ENCODE measurements at regions not wholly inside any gene's neighbourhood (a gene's known extent, or its start where the extent isn't known, plus 50 kb on each side); places are given as distances from the start of the nearest gene placed in this dataset.

GRCh38 chr14:36441283-36441682, 78.7 kb downstream of the NKX2-1 start:
- ChIA-PET POLR2A (no interaction called here), CTCF (no interaction called here)
- no peaks in the 10 kb centered on the region for H3K4me1 ChIP-seq (ENCODE audit: control insufficient read depth, insufficient read depth, low read length)
- H3K4me3 ChIP-seq (ENCODE audit: low read depth, low read length), result no peak overlapping the region
- H3K9me3 ChIP-seq (ENCODE audit: control insufficient read depth, insufficient read depth, low read depth, low read length), result no peaks in the 10 kb centered on the region
- H3K36me3 ChIP-seq (ENCODE audit: control insufficient read depth in 2 of 2, insufficient read depth in 1 of 2, low read length in 2 of 2), result no peaks in the 10 kb centered on the region
- no peak for TF ChIP-seq FEZF1 (tag by site-specific recombination; IDR thresholded peaks at IDR 0.05)
- no peak for TF ChIP-seq IKZF3 (tag by site-specific recombination; IDR thresholded peaks at IDR 0.05)
- TF ChIP-seq ZNF548 (tag by site-specific recombination; IDR thresholded peaks at IDR 0.05), result no peak
- TF ChIP-seq ZBTB6 (tag by site-specific recombination; IDR thresholded peaks at IDR 0.05), result no peak
- TF ChIP-seq ZNF626 (tag by site-specific recombination; IDR thresholded peaks at IDR 0.05), result no peak
- TF ChIP-seq ZNF776 (tag by site-specific recombination; IDR thresholded peaks at IDR 0.05; ENCODE audit: borderline replicate concordance), result no peak
- no peak for TF ChIP-seq ZNF571 (tag by site-specific recombination; IDR thresholded peaks at IDR 0.05)
- TF ChIP-seq GLI2 (tag by site-specific recombination; IDR thresholded peaks at IDR 0.05; ENCODE audit: borderline replicate concordance, low read depth), result no peak
- TF ChIP-seq ZNF426 (tag by site-specific recombination; IDR thresholded peaks at IDR 0.05), result no peak
- TF ChIP-seq ZXDB (tag by site-specific recombination; IDR thresholded peaks at IDR 0.05), result no peak
- no peak for TF ChIP-seq ZNF114 (tag by site-specific recombination; IDR thresholded peaks at IDR 0.05)
- TF ChIP-seq ZNF677 (tag by site-specific recombination; IDR thresholded peaks at IDR 0.05), result no peak
- no peak for TF ChIP-seq KLF16 (tag by site-specific recombination; IDR thresholded peaks at IDR 0.05)
- TF ChIP-seq GLIS1 (tag by site-specific recombination; IDR thresholded peaks at IDR 0.05), result no peak
- TF ChIP-seq OVOL3 (tag by site-specific recombination; IDR thresholded peaks at IDR 0.05), result no peak
- TF ChIP-seq TRIM28 (IDR thresholded peaks at IDR 0.05; ENCODE audit: borderline replicate concordance, low read length), result no peak
- no peak for TF ChIP-seq ZNF792 (tag by site-specific recombination; IDR thresholded peaks at IDR 0.05)
- TF ChIP-seq ZNF670 (tag by site-specific recombination; IDR thresholded peaks at IDR 0.05; ENCODE audit: low read depth), result no peak
- H3K27ac ChIP-seq (ENCODE audit: extremely low read depth, low read depth, low read length), result no peak overlapping the region

- H3K36me3 ChIP-seq (ENCODE audit: control insufficient read depth in 2 of 2, insufficient read depth in 1 of 2, low read length in 2 of 2), result no peaks in the 10 kb centered on the region
- no peak overlapping the region for H3K27ac ChIP-seq (ENCODE audit: extremely low read depth, low read depth, low read length)
- ChIA-PET CTCF (interaction anchor here (0.7 kb wide), 1 partner anchor 115 kb away, joined by 3 read pairs; no protein-coding TSS in a partner anchor), POLR2A (no interaction called here)
- no peaks in the 10 kb centered on the region for H3K4me1 ChIP-seq (ENCODE audit: control insufficient read depth, insufficient read depth, low read length)
- no peak overlapping the region for H3K4me3 ChIP-seq (ENCODE audit: low read depth, low read length)
- H3K9me3 ChIP-seq (ENCODE audit: control insufficient read depth, insufficient read depth, low read depth, low read length), result no peaks in the 10 kb centered on the region
- TF ChIP-seq ZNF132 (tag by site-specific recombination; IDR thresholded peaks at IDR 0.05; ENCODE audit: borderline replicate concordance), result no peak
- TF ChIP-seq ZBTB20 (tag by site-specific recombination; IDR thresholded peaks at IDR 0.05), result no peak
- no peak for TF ChIP-seq GLI2 (tag by site-specific recombination; IDR thresholded peaks at IDR 0.05; ENCODE audit: borderline replicate concordance, low read depth)
- TF ChIP-seq ZNF433 (tag by site-specific recombination; IDR thresholded peaks at IDR 0.05; ENCODE audit: low read depth), result no peak
- no peak for TF ChIP-seq ZNF658 (tag by site-specific recombination; IDR thresholded peaks at IDR 0.05)
- no peak for TF ChIP-seq PRDM10 (tag by site-specific recombination; IDR thresholded peaks at IDR 0.05)
- no peak for TF ChIP-seq ZBTB26 (tag by site-specific recombination; optimal IDR thresholded peaks at IDR 0.05)
- TF ChIP-seq ZNF529 (tag by site-specific recombination; IDR thresholded peaks at IDR 0.05; ENCODE audit: insufficient replicate concordance), result no peak
- TF ChIP-seq ZNF404 (tag by site-specific recombination; IDR thresholded peaks at IDR 0.05), result no peak
- no peak for TF ChIP-seq SP2 (tag by site-specific recombination; IDR thresholded peaks at IDR 0.05)
- TF ChIP-seq ZNF121 (tag by site-specific recombination; IDR thresholded peaks at IDR 0.05), result no peak
- TF ChIP-seq ZNF133 (tag by site-specific recombination; IDR thresholded peaks at IDR 0.05), result no peak
- TF ChIP-seq ZNF791 (tag by site-specific recombination; IDR thresholded peaks at IDR 0.05), result no peak
- TF ChIP-seq HOXA7 (CRISPR knock-in tag; IDR thresholded peaks at IDR 0.05; ENCODE audit: borderline replicate concordance), result no peak
- no peak for TF ChIP-seq ZSCAN5A (tag by site-specific recombination; IDR thresholded peaks at IDR 0.05)
Measured at GRCh38 chr14:36439766-36440165, 80.3 kb downstream of the NKX2-1 start.

Data from HEK293 (cell line).